GM12892 (cell line): ENCODE measurements at regions not wholly inside any gene's neighbourhood (a gene's known extent, or its start where the extent isn't known, plus 50 kb on each side); places are given as distances from the start of the nearest gene placed in this dataset.

Experiments used
- POLR2A ChIP-seq: IDR thresholded peaks from 2 replicates; pipeline ENCODE4 v1.6.1; 2011; ENCODE audit warnings: low read depth, low read length, control low read depth
- POLR2AphosphoS5 ChIP-seq: IDR thresholded peaks from 2 replicates; pipeline ENCODE4 v1.6.1; 2011; ENCODE audit warnings: low read depth, low read length, control low read depth
- TAF1 ChIP-seq: IDR thresholded peaks from 2 replicates; pipeline ENCODE4 v1.6.1; 2011; ENCODE audit warnings: low read depth, mild to moderate bottlenecking, control low read depth, low read length, borderline replicate concordance

DNA sequence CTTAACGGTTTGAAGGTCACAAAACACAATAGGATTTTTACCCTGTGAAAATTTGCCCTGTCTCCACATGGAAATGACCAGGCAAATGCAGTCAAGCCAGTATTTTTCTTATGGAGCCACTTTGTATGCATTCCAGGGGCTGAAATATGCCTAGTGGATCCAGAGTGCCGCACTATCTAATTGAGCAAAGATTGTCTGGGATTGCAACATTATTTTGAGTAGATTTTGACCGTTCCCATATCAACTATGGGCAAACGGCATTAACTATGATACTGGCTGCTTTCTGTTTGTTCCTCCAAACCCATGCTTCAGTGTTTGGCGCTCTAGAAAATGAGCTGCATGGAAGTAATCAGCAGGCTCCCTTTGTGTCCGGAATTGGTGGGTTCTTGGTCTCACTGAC lies 223.0 kb downstream of the BTG1 start:
- TF ChIP-seq POLR2AphosphoS5 (no peak), TAF1 (no peak), POLR2A (no peak)
